ENCODE measurements at regions not wholly inside any gene's neighbourhood (a gene's known extent, or its start where the extent isn't known, plus 50 kb on each side); places are given as distances from the start of the nearest gene placed in this dataset.
"Not testable (repeated sequence)": the region's sequence is repeated elsewhere in the genome, so short reads cannot be mapped to it uniquely, and the experiment has no call there.

GRCh38 chr3:165572566-165572965 lies 264.7 kb downstream of the BCHE start:
- TF ChIP-seq CTCF (IDR thresholded peaks at IDR 0.05; ENCODE audit: low read depth, low read length); POLR2A (IDR thresholded peaks at IDR 0.05; ENCODE audit: extremely low read depth, insufficient read length); MAX (IDR thresholded peaks at IDR 0.05; ENCODE audit: low read depth, low read length): not testable (repeated sequence)
